Thyroid gland (tissue), 4 donors: ENCODE measurements at regions not wholly inside any gene's neighbourhood (a gene's known extent, or its start where the extent isn't known, plus 50 kb on each side); places are given as distances from the start of the nearest gene placed in this dataset.

Experiments
- DNase-seq, 2 donors: peaks; one replicate each; pipeline ENCODE4 v3.0.0-alpha.2; 2019
- H3K27ac ChIP-seq, 3 donors: fragments of 200-600 bp; sonication (generic); 1 replicate in 2 of 3; 2 replicates in 1 of 3; pipeline ENCODE4 v1.5.1; 2016 to 2019; ENCODE audit warnings: mild to moderate bottlenecking in 1 of 3, moderate library complexity in 1 of 3
- H3K27me3 ChIP-seq: fragments of 200-600 bp; sonication (generic); one replicate; pipeline ENCODE4 v1.5.1; 2019
- H3K36me3 ChIP-seq, 2 donors: fragments of 200-600 bp; sonication (generic); one replicate each; pipeline ENCODE4 v1.5.1; 2016 to 2019
- H3K4me1 ChIP-seq, 2 donors: fragments of 200-600 bp; sonication (generic); one replicate each; pipeline ENCODE4 v1.5.1; 2017 to 2019
- H3K4me3 ChIP-seq, 3 donors: fragments of 200-600 bp; sonication (generic); replicated peaks in 1 of 3; 1 replicate in 2 of 3; 2 replicates in 1 of 3; pipeline ENCODE4 v1.5.1; 2016; ENCODE audit warnings: mild to moderate bottlenecking in 1 of 3
- H3K9me3 ChIP-seq: fragments of 200-600 bp; sonication (generic); one replicate; pipeline ENCODE4 v1.5.1; 2017
- POLR2A ChIP-seq, 2 donors: fragments of 450-650 bp; IDR thresholded peaks; one replicate each; pipeline ENCODE4 v1.6.1; 2017; ENCODE audit warnings: antibody characterized with exemption in 2 of 2, mild to moderate bottlenecking in 2 of 2, moderate library complexity in 1 of 2
- WGBS, 2 donors: methylation state at CpG; one replicate each; pipeline ENCODE4 v1.1.5; 2017; 5-methylcytosine and 5-hydroxymethylcytosine counted together
- intact Hi-C: fragments of 100-400 bp; cut with DNase I; formaldehyde crosslinking; loops from one replicate; pipeline ENCODE4 v1.15.1; 2023
- TF ChIP-seq, protein P1 (sequence below), 6 experiments: fragments of 200-600 bp in 3 of 6; fragments of 450-650 bp in 3 of 6; sonication (generic) in 3 of 6; IDR thresholded peaks; one replicate each; pipeline ENCODE4 v1.5.1; 2016 to 2019; ENCODE audit warnings: antibody characterized with exemption in 6 of 6, mild to moderate bottlenecking in 2 of 6, inconsistent platforms in 1 of 6, moderate library complexity in 1 of 6

DNA sequence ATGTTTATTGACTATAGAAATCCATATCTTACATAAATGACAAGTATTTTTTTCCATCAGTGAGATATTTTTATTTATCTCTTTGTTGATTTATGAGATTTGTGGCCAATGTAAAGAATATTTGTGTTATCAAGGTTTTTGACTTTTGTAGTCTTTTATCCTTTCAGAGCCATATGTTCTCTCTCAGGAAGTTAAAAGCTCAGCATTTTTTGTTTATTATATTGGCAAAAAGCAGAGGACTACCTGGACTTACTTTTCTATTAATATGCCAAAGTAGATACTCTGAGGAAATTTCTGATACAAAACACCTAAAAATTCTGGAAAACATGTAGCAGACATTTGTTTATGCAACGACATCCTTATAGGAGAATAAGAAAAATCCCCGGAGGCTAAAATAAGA lies 490.3 kb downstream of the SLC6A15 start:
- Histone ChIP-seq H3K36me3 (no peaks in the 10 kb centered on the region), H3K9me3 (no peaks in the 10 kb centered on the region), H3K4me3 (no peak overlapping the region), H3K27ac (no peak overlapping the region), H3K4me1 (no peaks in the 10 kb centered on the region), H3K27me3 (no peaks in the 10 kb centered on the region)
- intact Hi-C loops, result no loop called here
- 82 to 86% methylated on average over 2 of the region's 2 CpGs for WGBS, 2 donors
- no peak for TF ChIP-seq POLR2A (IDR thresholded peaks at IDR 0.05)
- TF ChIP-seq, protein P1, sequence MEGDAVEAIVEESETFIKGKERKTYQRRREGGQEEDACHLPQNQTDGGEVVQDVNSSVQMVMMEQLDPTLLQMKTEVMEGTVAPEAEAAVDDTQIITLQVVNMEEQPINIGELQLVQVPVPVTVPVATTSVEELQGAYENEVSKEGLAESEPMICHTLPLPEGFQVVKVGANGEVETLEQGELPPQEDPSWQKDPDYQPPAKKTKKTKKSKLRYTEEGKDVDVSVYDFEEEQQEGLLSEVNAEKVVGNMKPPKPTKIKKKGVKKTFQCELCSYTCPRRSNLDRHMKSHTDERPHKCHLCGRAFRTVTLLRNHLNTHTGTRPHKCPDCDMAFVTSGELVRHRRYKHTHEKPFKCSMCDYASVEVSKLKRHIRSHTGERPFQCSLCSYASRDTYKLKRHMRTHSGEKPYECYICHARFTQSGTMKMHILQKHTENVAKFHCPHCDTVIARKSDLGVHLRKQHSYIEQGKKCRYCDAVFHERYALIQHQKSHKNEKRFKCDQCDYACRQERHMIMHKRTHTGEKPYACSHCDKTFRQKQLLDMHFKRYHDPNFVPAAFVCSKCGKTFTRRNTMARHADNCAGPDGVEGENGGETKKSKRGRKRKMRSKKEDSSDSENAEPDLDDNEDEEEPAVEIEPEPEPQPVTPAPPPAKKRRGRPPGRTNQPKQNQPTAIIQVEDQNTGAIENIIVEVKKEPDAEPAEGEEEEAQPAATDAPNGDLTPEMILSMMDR (IDR thresholded peaks at IDR 0.05), result no peak
- DNase-seq, result no peak

DNA sequence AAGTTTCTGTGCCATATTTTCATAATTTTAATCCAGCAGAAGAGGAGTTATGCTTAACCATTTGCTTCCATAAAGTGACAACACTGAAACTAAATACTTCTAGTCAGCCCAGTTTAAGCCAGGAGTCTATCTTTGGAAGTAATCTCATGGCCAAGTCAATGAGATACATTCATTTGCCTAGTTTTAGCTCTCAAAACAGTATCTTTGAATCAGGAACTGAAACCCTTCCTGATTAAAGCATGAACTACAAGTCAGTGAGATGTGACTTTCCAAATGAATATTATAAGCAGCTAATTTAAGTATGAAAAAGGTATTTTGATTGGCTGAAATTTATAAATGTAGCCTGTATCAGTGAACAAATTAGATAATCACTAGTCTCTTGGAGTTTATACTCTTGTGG lies 491.5 kb downstream of the SLC6A15 start:
- H3K27ac ChIP-seq, result no peak overlapping the region
- H3K27me3 ChIP-seq, result no peaks in the 10 kb centered on the region
- TF ChIP-seq, protein P1 (IDR thresholded peaks at IDR 0.05), result no peak
- TF ChIP-seq POLR2A (IDR thresholded peaks at IDR 0.05), result no peak
- no peak for DNase-seq
- no peak overlapping the region for H3K4me3 ChIP-seq
- no peaks in the 10 kb centered on the region for H3K9me3 ChIP-seq
- intact Hi-C loops, result no loop called here
- H3K4me1 ChIP-seq, result no peaks in the 10 kb centered on the region
- H3K36me3 ChIP-seq, result no peaks in the 10 kb centered on the region

DNA sequence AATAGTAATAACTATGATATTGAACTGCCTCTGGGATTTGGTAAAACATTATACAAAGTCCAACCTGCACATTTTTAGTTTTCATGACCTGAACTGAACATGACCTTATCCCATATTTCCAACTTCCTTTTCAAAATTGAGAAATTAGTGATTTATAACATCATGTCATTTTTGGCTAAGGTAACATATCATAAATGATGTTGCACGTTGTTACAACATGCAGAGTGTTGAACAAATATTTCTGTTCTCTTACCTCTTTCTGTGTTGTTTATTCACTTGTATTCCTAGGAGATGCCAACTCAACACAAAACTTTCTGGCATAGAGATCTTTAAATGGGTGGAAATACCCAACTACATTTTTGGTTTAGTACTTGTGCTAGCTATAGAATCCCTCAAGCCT lies 496.0 kb downstream of the SLC6A15 start:
- no peak for DNase-seq
- Histone ChIP-seq H3K4me3 (no peak overlapping the region), H3K4me1 (no peaks in the 10 kb centered on the region), H3K27me3 (no peaks in the 10 kb centered on the region), H3K36me3 (no peaks in the 10 kb centered on the region), H3K9me3 (no peaks in the 10 kb centered on the region), H3K27ac (no peak overlapping the region)
- intact Hi-C loops, result no loop called here
- 60 to 75% methylated on average over 1 of the region's 1 CpG for WGBS, 2 donors
- no peak for TF ChIP-seq POLR2A (IDR thresholded peaks at IDR 0.05)
- TF ChIP-seq, protein P1 (IDR thresholded peaks at IDR 0.05), result no peak

DNA sequence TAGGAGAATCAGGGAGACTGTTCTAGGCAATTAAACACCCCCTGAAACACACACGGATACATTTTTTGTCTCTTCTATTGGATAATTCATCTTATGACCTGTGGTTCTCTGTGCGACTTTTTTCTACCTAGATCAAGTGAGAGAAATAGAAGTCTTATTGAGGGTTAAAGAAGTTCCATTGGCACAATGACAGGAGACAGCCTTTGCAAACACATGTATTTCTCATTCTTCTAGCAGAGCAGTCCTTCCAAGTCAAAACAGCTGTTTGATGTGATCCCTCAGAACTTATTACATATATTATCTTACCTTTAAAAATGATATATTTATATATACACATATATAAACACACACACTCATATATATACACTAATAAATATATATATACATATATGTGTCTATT lies 496.7 kb downstream of the SLC6A15 start:
- Histone ChIP-seq H3K27ac (no peak overlapping the region), H3K9me3 (no peaks in the 10 kb centered on the region), H3K4me1 (no peaks in the 10 kb centered on the region), H3K4me3 (no peak overlapping the region), H3K36me3 (no peaks in the 10 kb centered on the region), H3K27me3 (no peaks in the 10 kb centered on the region)
- TF ChIP-seq, protein P1 (IDR thresholded peaks at IDR 0.05), result no peak
- TF ChIP-seq POLR2A (IDR thresholded peaks at IDR 0.05), result no peak
- intact Hi-C loops, result no loop called here
- WGBS, 2 donors, result 78 to 91% methylated on average over 2 of the region's 2 CpGs
- DNase-seq, result no peak

DNA sequence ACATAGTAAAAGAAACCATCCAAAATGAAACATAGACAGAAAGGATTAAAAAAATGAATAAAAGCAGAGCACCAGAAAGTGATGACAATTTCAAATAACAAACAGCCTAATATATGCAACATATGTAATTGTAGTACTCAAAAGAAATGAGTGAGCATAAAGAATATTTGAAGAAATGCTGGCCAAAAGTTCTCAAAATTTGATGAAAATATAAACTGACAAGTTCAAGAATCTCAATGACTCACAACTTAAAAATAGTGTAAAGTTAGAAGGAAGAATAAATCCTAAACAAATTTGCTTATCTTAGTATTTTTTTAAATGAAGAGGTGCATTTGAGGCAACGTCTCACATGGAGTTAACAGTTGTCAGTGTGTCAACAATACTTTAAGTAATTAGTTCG lies 498.9 kb downstream of the SLC6A15 start:
- H3K27me3 ChIP-seq, result no peaks in the 10 kb centered on the region
- no peak overlapping the region for H3K27ac ChIP-seq
- intact Hi-C loops, result no loop called here
- H3K36me3 ChIP-seq, result no peaks in the 10 kb centered on the region
- TF ChIP-seq, protein P1 (IDR thresholded peaks at IDR 0.05), result no peak
- WGBS, 2 donors, result 67 to 81% methylated on average over 2 of the region's 2 CpGs
- DNase-seq, result no peak
- no peaks in the 10 kb centered on the region for H3K4me1 ChIP-seq
- no peak overlapping the region for H3K4me3 ChIP-seq
- no peaks in the 10 kb centered on the region for H3K9me3 ChIP-seq
